Vagina (tissue), 2 donors: ENCODE measurements at regions not wholly inside any gene's neighbourhood (a gene's known extent, or its start where the extent isn't known, plus 50 kb on each side); places are given as distances from the start of the nearest gene placed in this dataset.

Source experiments
- POLR2A ChIP-seq, 2 donors: fragments of 450-650 bp; IDR thresholded peaks; one replicate each; pipeline ENCODE4 v1.6.1; 2017; ENCODE audit warnings: antibody characterized with exemption in 2 of 2, mild to moderate bottlenecking in 2 of 2, moderate library complexity in 2 of 2
- POLR2AphosphoS5 ChIP-seq, 2 donors: sonication (generic); formaldehyde crosslinking; IDR thresholded peaks; one replicate each; pipeline ENCODE4 v1.9.0; 2017; ENCODE audit warnings: antibody characterized with exemption in 2 of 2, mild to moderate bottlenecking in 2 of 2, low read depth in 1 of 2; ENCODE audit not compliant: insufficient read depth in 1 of 2
- TF ChIP-seq, protein P1 (sequence below), 3 experiments: fragments of 450-650 bp in 2 of 3; fragments of 200-600 bp in 1 of 3; sonication (generic) in 1 of 3; IDR thresholded peaks; one replicate each; pipeline ENCODE4 v1.5.1; 2017 to 2019; ENCODE audit warnings: antibody characterized with exemption in 3 of 3, mild to moderate bottlenecking in 2 of 3, moderate library complexity in 2 of 3

DNA sequence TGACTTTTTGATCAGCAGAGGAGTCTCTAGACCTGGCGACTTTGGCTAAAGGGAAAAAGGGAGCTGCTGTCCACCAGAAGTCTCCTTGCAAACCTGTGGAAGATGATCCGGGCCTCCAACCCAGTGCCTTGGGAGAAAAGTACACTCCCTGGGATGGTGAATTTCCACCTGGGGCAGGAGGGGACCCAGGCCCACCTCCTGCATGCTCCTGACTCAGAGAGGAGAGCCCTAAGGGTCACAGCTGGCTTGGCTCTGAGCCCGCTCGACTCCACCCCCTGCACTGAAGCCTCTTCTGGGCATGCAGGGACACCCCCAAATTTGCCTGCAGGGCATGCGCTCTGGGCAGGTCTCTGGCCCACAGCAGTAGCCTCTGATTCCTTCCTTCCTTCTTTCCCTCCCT is 66.5 kb downstream of the PDCL3 start:
- TF ChIP-seq, protein P1, sequence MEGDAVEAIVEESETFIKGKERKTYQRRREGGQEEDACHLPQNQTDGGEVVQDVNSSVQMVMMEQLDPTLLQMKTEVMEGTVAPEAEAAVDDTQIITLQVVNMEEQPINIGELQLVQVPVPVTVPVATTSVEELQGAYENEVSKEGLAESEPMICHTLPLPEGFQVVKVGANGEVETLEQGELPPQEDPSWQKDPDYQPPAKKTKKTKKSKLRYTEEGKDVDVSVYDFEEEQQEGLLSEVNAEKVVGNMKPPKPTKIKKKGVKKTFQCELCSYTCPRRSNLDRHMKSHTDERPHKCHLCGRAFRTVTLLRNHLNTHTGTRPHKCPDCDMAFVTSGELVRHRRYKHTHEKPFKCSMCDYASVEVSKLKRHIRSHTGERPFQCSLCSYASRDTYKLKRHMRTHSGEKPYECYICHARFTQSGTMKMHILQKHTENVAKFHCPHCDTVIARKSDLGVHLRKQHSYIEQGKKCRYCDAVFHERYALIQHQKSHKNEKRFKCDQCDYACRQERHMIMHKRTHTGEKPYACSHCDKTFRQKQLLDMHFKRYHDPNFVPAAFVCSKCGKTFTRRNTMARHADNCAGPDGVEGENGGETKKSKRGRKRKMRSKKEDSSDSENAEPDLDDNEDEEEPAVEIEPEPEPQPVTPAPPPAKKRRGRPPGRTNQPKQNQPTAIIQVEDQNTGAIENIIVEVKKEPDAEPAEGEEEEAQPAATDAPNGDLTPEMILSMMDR (IDR thresholded peaks at IDR 0.05) = no peak
- no peak for TF ChIP-seq POLR2A (IDR thresholded peaks at IDR 0.05)
- TF ChIP-seq POLR2AphosphoS5 (IDR thresholded peaks at IDR 0.05; ENCODE audit: insufficient read depth in 1 of 2, low read depth in 1 of 2) = no peak
